ENCODE measurements at regions not wholly inside any gene's neighbourhood (a gene's known extent, or its start where the extent isn't known, plus 50 kb on each side); places are given as distances from the start of the nearest gene placed in this dataset.
A peak's percentile ranks its signal among the peaks of the same experiment; 100 is the strongest.
"Not testable (repeated sequence)": the region's sequence is repeated elsewhere in the genome, so short reads cannot be mapped to it uniquely, and the experiment has no call there.

- DNase-seq (ENCODE audit: low read depth, low spot score), result no peak
- in situ Hi-C loops (cut with HindIII; ENCODE audit: low pct_unique_long_range_greater_than_20kb, low sequenced_read_pairs), result no loop called here
Measured at GRCh38 chrX:125089761-125090445, 229.8 kb upstream of the TEX13C start.

DNA sequence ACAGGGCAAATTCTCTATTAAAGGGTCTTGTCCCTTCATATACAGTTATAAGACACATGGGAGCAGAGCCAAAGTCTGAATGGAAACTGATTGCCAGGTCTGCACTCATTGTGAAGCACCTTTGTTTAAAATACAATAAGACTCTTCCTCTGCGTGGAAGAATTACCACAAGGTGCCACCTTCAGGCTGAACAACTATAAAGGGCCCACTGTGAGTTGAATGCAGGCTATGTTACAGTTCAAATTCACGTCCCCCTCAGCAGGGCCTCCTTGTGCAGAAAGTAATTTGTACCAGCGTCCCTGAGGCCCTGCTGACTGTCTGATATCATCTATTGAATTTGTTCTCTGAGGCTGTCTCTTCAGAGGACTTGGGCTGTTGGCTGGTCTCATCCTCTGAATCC lies 225.8 kb upstream of the TEX13C start:
- peak; percentile 11 for DNase-seq (ENCODE audit: low read depth, low spot score)
- in situ Hi-C loops (cut with HindIII; ENCODE audit: low pct_unique_long_range_greater_than_20kb, low sequenced_read_pairs), result no loop called here

GRCh38 chrX:125094901-125095300 lies 224.8 kb upstream of the TEX13C start:
- in situ Hi-C loops (cut with HindIII; ENCODE audit: low pct_unique_long_range_greater_than_20kb, low sequenced_read_pairs), result no loop called here
- no peak for DNase-seq (ENCODE audit: low read depth, low spot score)

- no peak for DNase-seq (ENCODE audit: low read depth, low spot score)
- in situ Hi-C loops (cut with HindIII; ENCODE audit: low pct_unique_long_range_greater_than_20kb, low sequenced_read_pairs), result no loop called here
Measured at GRCh38 chrX:125096469-125096868, 223.2 kb upstream of the TEX13C start.

- in situ Hi-C loops (cut with HindIII; ENCODE audit: low pct_unique_long_range_greater_than_20kb, low sequenced_read_pairs), result no loop called here
Measured at GRCh38 chrX:125096870-125097269, 222.8 kb upstream of the TEX13C start.

GRCh38 chrX:125101971-125102755 lies 217.5 kb upstream of the TEX13C start:
- in situ Hi-C loops (cut with HindIII; ENCODE audit: low pct_unique_long_range_greater_than_20kb, low sequenced_read_pairs), result no loop called here
- no peak for DNase-seq (ENCODE audit: low read depth, low spot score)

More at GRCh38 chrX:125096870-125097269, 222.8 kb upstream of the TEX13C start:
- no peak for DNase-seq (ENCODE audit: low read depth, low spot score)

DNA sequence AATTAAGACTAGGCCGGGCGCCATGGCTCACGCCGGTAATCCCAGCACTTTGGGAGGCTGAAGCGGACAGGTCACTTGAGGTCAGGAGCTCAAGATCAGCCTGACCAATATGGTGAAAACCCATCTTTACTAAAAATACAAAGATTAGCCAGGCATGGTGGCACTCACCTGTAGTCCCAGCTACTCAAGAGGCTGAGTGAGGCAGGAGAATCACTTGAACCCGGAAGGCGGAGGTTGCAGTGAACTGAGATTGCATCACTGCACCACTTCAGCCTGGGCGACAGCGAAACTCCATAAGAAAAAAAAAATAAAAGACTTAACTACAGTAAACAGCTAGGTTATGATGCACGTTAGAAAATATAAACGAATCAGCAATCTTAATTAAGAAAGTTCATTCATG lies 216.0 kb upstream of the TEX13C start:
- in situ Hi-C loops (cut with HindIII; ENCODE audit: low pct_unique_long_range_greater_than_20kb, low sequenced_read_pairs), result no loop called here

GRCh38 chrX:125108921-125109320 lies 210.8 kb upstream of the TEX13C start:
- in situ Hi-C loops (cut with HindIII; ENCODE audit: low pct_unique_long_range_greater_than_20kb, low sequenced_read_pairs), result no loop called here
- no peak for DNase-seq (ENCODE audit: low read depth, low spot score)

More for the DNA sequence above, 216.0 kb upstream of the TEX13C start:
- DNase-seq (ENCODE audit: low read depth, low spot score), result no peak

DNA sequence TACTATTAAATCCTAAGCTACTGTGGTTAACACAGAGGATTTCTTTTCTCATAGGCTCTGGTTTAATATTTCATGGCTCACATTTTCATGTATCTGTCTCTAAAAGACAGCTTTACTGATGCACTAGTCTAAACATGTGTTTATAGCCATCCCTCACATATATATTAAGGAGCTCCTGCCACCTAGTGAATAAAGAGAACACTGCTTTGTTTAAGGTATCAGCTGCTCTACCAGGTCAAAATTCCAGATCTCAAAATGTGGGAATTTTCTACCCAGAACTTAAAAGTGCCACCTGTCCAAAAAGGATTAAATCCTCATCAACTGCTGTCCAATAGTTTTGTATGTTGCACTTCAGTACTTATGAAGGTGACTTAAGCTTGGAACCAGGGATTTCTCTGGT lies 188.5 kb upstream of the TEX13C start:
- in situ Hi-C loops (cut with HindIII; ENCODE audit: low pct_unique_long_range_greater_than_20kb, low sequenced_read_pairs), result no loop called here
- DNase-seq (ENCODE audit: low read depth, low spot score), result peak; percentile 41

DNA sequence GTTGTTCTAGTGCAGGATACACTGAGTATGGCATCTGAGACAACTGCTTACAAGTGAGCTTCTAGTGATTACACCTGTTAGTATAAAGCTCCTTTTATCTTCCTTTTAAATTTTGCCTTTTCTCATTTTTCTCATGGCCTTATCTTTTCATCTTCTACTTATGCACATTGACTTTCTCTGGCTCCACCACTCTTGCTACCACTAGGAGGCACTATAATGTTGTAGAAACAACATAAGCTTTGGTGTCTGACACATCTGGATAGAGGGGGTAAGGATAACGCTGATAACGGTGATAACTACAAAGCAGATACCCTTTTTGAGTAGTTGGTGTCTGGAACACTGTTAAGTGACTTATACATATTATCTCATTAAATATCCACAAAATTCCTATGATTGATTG lies 187.4 kb upstream of the TEX13C start:
- DNase-seq (ENCODE audit: low read depth, low spot score), result peak; percentile 63
- in situ Hi-C loops (cut with HindIII; ENCODE audit: low pct_unique_long_range_greater_than_20kb, low sequenced_read_pairs), result no loop called here

- in situ Hi-C loops (cut with HindIII; ENCODE audit: low pct_unique_long_range_greater_than_20kb, low sequenced_read_pairs), result no loop called here
- no peak for DNase-seq (ENCODE audit: low read depth, low spot score)
Measured at GRCh38 chrX:125137521-125137920, 182.2 kb upstream of the TEX13C start.

- no peak for DNase-seq (ENCODE audit: low read depth, low spot score)
- in situ Hi-C loops (cut with HindIII; ENCODE audit: low pct_unique_long_range_greater_than_20kb, low sequenced_read_pairs), result no loop called here
Measured at GRCh38 chrX:125150231-125150630, 169.4 kb upstream of the TEX13C start.

DNA sequence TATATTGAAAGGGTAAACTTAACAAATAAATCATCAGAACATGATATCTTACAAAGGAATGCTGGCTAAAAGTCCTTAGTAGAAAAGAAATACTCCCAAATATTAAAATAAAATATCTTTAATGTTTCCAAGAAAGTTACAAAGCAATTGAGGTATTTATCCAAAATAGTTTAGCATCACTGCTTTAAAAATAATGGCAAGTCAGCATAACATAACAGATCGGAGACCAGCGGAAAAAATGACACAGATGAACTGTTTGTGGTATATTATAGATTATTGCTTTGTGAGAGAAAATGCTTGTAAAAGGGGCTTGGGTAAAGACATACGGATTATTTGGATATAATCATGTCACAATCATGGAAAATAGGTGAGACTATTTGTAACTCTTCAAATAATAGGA lies 168.5 kb upstream of the TEX13C start:
- in situ Hi-C loops (cut with HindIII; ENCODE audit: low pct_unique_long_range_greater_than_20kb, low sequenced_read_pairs), result no loop called here

GRCh38 chrX:125152011-125152410 lies 167.7 kb upstream of the TEX13C start:
- DNase-seq (ENCODE audit: low read depth, low spot score), result no peak
- in situ Hi-C loops (cut with HindIII; ENCODE audit: low pct_unique_long_range_greater_than_20kb, low sequenced_read_pairs), result no loop called here

More for the DNA sequence above, 168.5 kb upstream of the TEX13C start:
- no peak for DNase-seq (ENCODE audit: low read depth, low spot score)

- DNase-seq (ENCODE audit: low read depth, low spot score), result no peak
- in situ Hi-C loops (cut with HindIII; ENCODE audit: low pct_unique_long_range_greater_than_20kb, low sequenced_read_pairs), result no loop called here
Measured at GRCh38 chrX:125153621-125154020, 166.1 kb upstream of the TEX13C start.

GRCh38 chrX:125154288-125155257 lies 165.1 kb upstream of the TEX13C start:
- DNase-seq (ENCODE audit: low read depth, low spot score), result peak; percentile 2
- in situ Hi-C loops (cut with HindIII; ENCODE audit: low pct_unique_long_range_greater_than_20kb, low sequenced_read_pairs), result not testable (repeated sequence)

DNA sequence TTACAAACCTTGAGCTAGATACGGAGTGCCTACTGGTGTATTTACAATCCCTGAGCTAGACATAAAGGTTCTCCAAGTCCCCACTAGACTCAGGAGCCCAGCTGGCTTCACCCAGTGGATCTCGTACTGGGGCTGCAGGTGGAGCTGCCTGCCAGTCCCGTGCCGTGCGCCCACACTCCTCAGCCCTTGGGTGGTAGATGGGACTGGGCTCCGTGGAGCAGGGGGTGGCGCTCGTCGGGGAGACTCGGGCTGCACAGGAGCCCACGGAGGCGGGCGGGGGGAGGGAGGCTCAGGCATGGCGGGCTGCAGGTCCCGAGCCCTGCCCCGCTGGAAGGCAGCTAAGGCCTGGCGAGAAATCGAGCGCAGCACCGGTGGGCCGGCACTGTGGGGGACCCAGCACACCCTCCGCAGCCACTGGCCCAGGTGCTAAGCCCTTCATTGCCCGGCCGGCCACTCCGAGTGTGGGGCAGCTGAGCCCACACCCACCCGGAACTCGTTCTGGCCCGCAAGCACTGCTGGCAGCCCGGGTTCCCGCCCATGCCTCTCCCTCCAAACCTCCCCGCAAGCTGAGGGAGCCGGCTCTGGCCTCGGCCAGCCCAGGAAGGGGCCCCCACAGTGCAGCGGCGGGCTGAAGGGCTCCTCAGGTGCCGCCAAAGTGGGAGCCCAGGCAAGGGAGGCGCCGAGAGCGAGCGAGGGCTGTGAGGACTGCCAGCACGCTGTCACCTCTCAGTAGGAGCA lies 164.2 kb upstream of the TEX13C start:
- in situ Hi-C loops (cut with HindIII; ENCODE audit: low pct_unique_long_range_greater_than_20kb, low sequenced_read_pairs); DNase-seq (ENCODE audit: low read depth, low spot score): not testable (repeated sequence)
